ENCODE measurements at regions not wholly inside any gene's neighbourhood (a gene's known extent, or its start where the extent isn't known, plus 50 kb on each side); places are given as distances from the start of the nearest gene placed in this dataset.

DNA sequence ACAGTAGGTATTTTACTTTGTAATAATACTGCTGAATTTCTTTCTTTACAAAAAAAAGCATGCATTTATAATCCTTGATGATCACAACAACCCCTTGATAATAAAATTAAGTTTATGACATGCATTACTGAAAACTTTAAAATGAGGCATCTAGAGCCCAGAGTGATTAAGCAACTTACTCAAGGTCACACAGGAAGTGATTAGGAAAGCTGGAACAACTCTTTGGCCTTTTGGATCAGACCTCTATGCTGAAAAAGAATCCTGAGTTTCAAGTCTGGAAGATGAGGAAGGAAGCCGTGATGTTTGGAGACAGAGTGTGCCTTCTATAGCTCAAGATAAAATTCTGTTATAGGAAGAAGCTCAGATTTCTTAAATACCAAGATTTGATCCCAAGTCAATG lies 105.0 kb upstream of the ATP8B1 start:
- DNase-seq (no peak), ATAC-seq (ENCODE audit: low read depth) (no peak)
- POLR2A ChIA-PET, result no interaction called here
- no peaks in the 10 kb centered on the region for H3K4me1 Mint-ChIP-seq
- no peak overlapping the region for H3K4me3 Mint-ChIP-seq
- CTCF ChIA-PET, result no interaction called here
- no peak overlapping the region for H3K27ac Mint-ChIP-seq
- intact Hi-C loops (cut with micrococcal nuclease), result no loop called here
- peaks cover 8% of the 10 kb centered on the region for H3K27me3 Mint-ChIP-seq
- TF ChIP-seq, protein P1, sequence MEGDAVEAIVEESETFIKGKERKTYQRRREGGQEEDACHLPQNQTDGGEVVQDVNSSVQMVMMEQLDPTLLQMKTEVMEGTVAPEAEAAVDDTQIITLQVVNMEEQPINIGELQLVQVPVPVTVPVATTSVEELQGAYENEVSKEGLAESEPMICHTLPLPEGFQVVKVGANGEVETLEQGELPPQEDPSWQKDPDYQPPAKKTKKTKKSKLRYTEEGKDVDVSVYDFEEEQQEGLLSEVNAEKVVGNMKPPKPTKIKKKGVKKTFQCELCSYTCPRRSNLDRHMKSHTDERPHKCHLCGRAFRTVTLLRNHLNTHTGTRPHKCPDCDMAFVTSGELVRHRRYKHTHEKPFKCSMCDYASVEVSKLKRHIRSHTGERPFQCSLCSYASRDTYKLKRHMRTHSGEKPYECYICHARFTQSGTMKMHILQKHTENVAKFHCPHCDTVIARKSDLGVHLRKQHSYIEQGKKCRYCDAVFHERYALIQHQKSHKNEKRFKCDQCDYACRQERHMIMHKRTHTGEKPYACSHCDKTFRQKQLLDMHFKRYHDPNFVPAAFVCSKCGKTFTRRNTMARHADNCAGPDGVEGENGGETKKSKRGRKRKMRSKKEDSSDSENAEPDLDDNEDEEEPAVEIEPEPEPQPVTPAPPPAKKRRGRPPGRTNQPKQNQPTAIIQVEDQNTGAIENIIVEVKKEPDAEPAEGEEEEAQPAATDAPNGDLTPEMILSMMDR (IDR thresholded peaks at IDR 0.05), result no peak
- H3K36me3 Mint-ChIP-seq (ENCODE audit: low read depth), result no peaks in the 10 kb centered on the region
- H3K9me3 Mint-ChIP-seq, result no peaks in the 10 kb centered on the region

DNA sequence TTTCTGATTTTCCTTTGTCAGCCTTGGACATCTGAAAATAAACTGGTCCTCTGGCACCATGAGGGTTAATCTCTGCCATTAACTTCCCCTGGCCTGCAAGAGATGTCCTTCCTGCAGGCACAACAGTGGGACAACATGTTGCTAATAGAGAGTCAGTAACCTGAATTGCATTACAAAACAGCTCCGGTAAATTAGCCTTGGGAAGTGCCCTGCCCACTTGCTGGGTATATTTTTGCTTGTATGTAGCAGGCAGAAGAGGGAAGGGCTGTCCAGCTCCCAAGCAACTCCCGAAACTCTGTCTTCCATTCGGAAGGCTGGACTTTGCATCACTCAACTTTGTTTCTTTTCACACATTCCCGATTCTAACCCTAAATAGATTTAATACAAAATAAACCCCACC lies 104.4 kb upstream of the ATP8B1 start:
- Mint-ChIP-seq H3K27me3 (peaks cover 8% of the 10 kb centered on the region), H3K36me3 (ENCODE audit: low read depth) (no peaks in the 10 kb centered on the region), H3K4me1 (no peaks in the 10 kb centered on the region), H3K4me3 (no peak overlapping the region), H3K27ac (no peak overlapping the region), H3K9me3 (no peaks in the 10 kb centered on the region)
- CTCF ChIA-PET, result no interaction called here
- no peak for DNase-seq
- POLR2A ChIA-PET, result no interaction called here
- ATAC-seq (ENCODE audit: low read depth), result no peak
- intact Hi-C loops (cut with micrococcal nuclease), result no loop called here
- TF ChIP-seq, protein P1 (IDR thresholded peaks at IDR 0.05), result no peak

DNA sequence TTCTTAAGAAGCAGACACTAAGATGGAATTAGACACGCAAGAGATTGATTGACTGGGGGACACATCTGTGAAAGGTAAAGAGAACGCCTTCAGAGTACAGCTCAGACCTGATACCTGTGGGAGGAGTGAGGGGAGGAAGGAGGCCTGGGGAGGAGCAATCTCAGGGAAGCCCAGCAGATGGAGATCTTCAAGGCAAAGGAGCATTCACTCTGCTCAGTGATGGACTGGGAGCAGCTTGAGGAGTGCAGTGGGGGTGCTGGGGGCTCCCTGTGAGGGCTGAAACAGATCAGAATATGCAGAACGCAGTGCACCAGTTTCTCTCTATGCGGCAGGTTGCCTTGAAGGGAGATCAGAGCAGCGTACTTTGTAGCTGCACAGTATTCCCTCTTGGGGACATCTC lies 103.7 kb upstream of the ATP8B1 start:
- no peak for DNase-seq

DNA sequence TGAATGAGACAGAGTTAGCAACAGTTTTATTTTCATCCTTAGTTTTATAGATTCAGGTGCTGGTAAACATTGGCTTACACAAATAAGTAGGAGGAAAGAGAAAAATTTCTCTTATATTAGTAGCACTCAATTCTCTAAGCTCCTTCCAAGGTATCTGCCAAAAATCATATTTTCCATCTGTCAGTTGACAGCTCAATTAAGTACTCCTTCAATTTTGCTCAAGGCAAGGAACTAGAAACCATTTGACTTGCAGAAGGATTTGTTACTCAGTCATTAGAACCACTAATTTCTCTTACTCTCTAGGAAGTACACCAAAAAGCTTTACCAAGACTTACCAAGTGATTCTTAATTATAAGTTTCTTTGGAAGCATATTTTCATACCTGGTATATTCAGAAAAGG lies 101.4 kb upstream of the ATP8B1 start:
- Mint-ChIP-seq H3K4me1 (no peaks in the 10 kb centered on the region), H3K4me3 (no peak overlapping the region), H3K9me3 (no peaks in the 10 kb centered on the region), H3K36me3 (ENCODE audit: low read depth) (no peaks in the 10 kb centered on the region), H3K27me3 (peaks cover 12% of the 10 kb centered on the region), H3K27ac (no peak overlapping the region)
- TF ChIP-seq, protein P1 (IDR thresholded peaks at IDR 0.05), result no peak
- DNase-seq (no peak), ATAC-seq (ENCODE audit: low read depth) (no peak)
- POLR2A ChIA-PET, result no interaction called here
- intact Hi-C loops (cut with micrococcal nuclease), result no loop called here
- CTCF ChIA-PET, result no interaction called here

More for the DNA sequence above, 103.7 kb upstream of the ATP8B1 start:
- no peak overlapping the region for H3K27ac Mint-ChIP-seq
- H3K27me3 Mint-ChIP-seq, result peaks cover 8% of the 10 kb centered on the region
- TF ChIP-seq, protein P1 (IDR thresholded peaks at IDR 0.05), result no peak
- intact Hi-C loops (cut with micrococcal nuclease), result no loop called here
- H3K9me3 Mint-ChIP-seq, result no peaks in the 10 kb centered on the region
- H3K4me1 Mint-ChIP-seq, result no peaks in the 10 kb centered on the region
- ChIA-PET POLR2A (no interaction called here), CTCF (no interaction called here)
- no peak overlapping the region for H3K4me3 Mint-ChIP-seq
- no peak for ATAC-seq (ENCODE audit: low read depth)
- no peaks in the 10 kb centered on the region for H3K36me3 Mint-ChIP-seq (ENCODE audit: low read depth)

DNA sequence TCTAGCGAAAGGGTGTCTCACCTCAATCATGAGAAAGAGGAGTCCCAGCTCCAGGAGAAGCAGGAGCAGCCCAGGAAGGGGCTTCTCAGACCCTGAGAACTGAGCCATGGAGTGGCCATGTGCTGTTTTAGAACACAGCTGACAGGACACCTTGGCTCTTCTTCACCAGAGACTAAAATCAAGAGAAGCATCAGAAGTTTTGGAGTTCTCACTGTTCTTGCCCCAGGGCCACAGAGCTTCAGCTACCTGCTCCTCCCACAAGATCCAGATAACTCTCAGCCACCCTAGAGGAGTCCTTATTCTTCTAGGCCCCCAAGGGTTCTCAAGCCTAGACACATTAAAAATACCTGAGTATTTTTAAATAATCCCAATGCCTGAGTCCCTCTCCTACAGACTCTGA lies 99.6 kb upstream of the ATP8B1 start:
- Mint-ChIP-seq H3K4me3 (no peak overlapping the region), H3K27ac (no peak overlapping the region), H3K4me1 (no peaks in the 10 kb centered on the region), H3K36me3 (ENCODE audit: low read depth) (no peaks in the 10 kb centered on the region), H3K9me3 (no peaks in the 10 kb centered on the region), H3K27me3 (peaks cover 12% of the 10 kb centered on the region)
- intact Hi-C loops (cut with micrococcal nuclease), result no loop called here
- TF ChIP-seq, protein P1 (IDR thresholded peaks at IDR 0.05), result no peak
- ATAC-seq (ENCODE audit: low read depth) (no peak), DNase-seq (no peak)
- ChIA-PET CTCF (no interaction called here), POLR2A (no interaction called here)
